Tibial artery (tissue), 4 donors: ENCODE measurements at regions not wholly inside any gene's neighbourhood (a gene's known extent, or its start where the extent isn't known, plus 50 kb on each side); places are given as distances from the start of the nearest gene placed in this dataset.
"Not testable (repeated sequence)": the region's sequence is repeated elsewhere in the genome, so short reads cannot be mapped to it uniquely, and the experiment has no call there.

ENCODE experiments used
- DNase-seq, 2 donors: peaks; one replicate each; pipeline ENCODE4 v3.0.0-alpha.2; 2019
- H3K27ac ChIP-seq, 2 donors: fragments of 200-600 bp; sonication (generic) in 1 of 2; 1 replicate in 1 of 2; 2 replicates in 1 of 2; pipeline ENCODE4 v1.5.1; 2018 to 2019; ENCODE audit warnings: mild to moderate bottlenecking in 1 of 2
- H3K27me3 ChIP-seq, 2 donors: fragments of 200-600 bp; sonication (generic) in 1 of 2; one replicate each; pipeline versions ENCODE4 v1.5.1 to v1.6.0; 2016 to 2019
- H3K36me3 ChIP-seq, 3 donors: fragments of 200-600 bp; sonication (generic) in 2 of 3; one replicate each; pipeline ENCODE4 v1.5.1; 2016 to 2019; ENCODE audit warnings: mild to moderate bottlenecking in 2 of 3
- H3K4me1 ChIP-seq, 4 donors: fragments of 200-600 bp; sonication (generic) in 2 of 4; 1 replicate in 3 of 4; 2 replicates in 1 of 4; pipeline ENCODE4 v1.5.1; 2016 to 2019
- H3K4me3 ChIP-seq, 2 donors: fragments of 200-600 bp; sonication (generic) in 1 of 2; 1 replicate in 1 of 2; 2 replicates in 1 of 2; pipeline ENCODE4 v1.5.1; 2018 to 2019; ENCODE audit warnings: mild to moderate bottlenecking in 2 of 2
- H3K9me3 ChIP-seq, 3 donors: fragments of 200-600 bp; sonication (generic) in 1 of 3; one replicate each; pipeline ENCODE4 v1.5.1; 2016 to 2019
- intact Hi-C: fragments of 100-400 bp; cut with DNase I; formaldehyde crosslinking; loops from one replicate; pipeline ENCODE4 v1.15.0; 2023; ENCODE audit warnings: low total_unique reads
- TF ChIP-seq, protein P1 (sequence below), 2 experiments: fragments of 200-600 bp in 1 of 2; fragments of 450-650 bp in 1 of 2; IDR thresholded peaks; one replicate each; pipeline ENCODE4 v1.5.1; 2017 to 2019; ENCODE audit warnings: antibody characterized with exemption in 2 of 2, mild to moderate bottlenecking in 1 of 2, moderate library complexity in 1 of 2

DNA sequence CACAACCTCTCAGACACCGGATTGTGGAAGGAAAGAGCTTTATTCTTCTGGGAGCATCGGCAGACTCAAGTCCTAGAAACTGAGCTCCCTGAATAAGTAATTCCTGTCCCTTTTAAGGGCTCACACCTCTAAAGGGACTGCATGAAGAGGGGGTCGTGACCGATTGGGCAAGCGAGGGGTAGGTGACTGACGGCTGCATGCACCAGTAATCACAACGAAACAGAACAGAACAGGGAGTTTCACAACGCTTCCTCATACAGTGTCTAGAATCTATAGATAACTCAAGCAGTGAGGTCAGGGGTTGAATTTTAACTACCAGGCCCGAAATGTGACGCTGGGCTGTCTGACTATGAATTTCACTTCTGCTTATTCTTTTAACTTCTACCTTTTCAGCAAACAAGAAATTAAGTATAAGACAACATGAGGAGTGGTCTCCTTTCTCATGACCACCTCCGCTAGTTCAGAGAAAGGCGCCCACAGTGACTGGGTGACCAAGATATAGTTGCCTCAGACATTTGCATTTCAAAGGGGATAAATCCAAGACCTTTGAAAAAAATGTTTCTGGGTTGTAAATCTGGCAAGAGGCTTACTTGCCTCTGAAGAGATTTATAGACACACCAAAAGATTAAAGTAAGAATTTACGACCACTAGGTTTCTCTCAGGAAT is 88.4 kb upstream of the ATF7IP2 start:
- Histone ChIP-seq H3K9me3 (peaks cover 0 to 7% (median under 1%) of the 10 kb centered on the region in 3 donors), H3K27me3 (no peaks in the 10 kb centered on the region), H3K27ac (no peak overlapping the region), H3K4me3 (no peak overlapping the region), H3K4me1 (no peaks in the 10 kb centered on the region), H3K36me3 (no peaks in the 10 kb centered on the region)
- TF ChIP-seq, protein P1, sequence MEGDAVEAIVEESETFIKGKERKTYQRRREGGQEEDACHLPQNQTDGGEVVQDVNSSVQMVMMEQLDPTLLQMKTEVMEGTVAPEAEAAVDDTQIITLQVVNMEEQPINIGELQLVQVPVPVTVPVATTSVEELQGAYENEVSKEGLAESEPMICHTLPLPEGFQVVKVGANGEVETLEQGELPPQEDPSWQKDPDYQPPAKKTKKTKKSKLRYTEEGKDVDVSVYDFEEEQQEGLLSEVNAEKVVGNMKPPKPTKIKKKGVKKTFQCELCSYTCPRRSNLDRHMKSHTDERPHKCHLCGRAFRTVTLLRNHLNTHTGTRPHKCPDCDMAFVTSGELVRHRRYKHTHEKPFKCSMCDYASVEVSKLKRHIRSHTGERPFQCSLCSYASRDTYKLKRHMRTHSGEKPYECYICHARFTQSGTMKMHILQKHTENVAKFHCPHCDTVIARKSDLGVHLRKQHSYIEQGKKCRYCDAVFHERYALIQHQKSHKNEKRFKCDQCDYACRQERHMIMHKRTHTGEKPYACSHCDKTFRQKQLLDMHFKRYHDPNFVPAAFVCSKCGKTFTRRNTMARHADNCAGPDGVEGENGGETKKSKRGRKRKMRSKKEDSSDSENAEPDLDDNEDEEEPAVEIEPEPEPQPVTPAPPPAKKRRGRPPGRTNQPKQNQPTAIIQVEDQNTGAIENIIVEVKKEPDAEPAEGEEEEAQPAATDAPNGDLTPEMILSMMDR (IDR thresholded peaks at IDR 0.05): no peak
- intact Hi-C loops: no loop called here
- no peak for DNase-seq

DNA sequence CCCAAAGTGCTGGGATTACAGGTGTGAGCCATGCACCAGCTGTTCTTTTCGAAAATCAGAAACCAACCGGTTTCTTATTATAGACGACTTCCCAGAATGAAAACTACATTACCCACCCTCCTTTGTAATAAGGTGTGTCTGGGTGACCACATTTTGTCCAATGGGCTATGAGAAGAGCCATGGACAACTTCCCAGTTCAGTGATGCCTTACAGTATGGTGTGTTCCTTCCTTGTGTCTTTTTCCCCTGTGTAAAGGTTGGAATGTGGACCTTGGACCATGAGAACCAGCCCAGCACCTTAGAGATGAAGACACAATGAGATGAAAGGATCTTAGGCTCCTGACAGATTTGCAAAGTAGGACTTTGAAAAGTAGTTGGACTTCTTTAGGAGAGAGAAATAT is 85.0 kb upstream of the ATF7IP2 start:
- intact Hi-C loops: no loop called here
- TF ChIP-seq, protein P1 (IDR thresholded peaks at IDR 0.05): no peak
- DNase-seq: no peak
- H3K27ac ChIP-seq: no peak overlapping the region
- H3K4me3 ChIP-seq: no peak overlapping the region
- H3K36me3 ChIP-seq: no peaks in the 10 kb centered on the region
- H3K9me3 ChIP-seq: no peaks in the 10 kb centered on the region
- H3K4me1 ChIP-seq: no peaks in the 10 kb centered on the region
- H3K27me3 ChIP-seq: no peaks in the 10 kb centered on the region

DNA sequence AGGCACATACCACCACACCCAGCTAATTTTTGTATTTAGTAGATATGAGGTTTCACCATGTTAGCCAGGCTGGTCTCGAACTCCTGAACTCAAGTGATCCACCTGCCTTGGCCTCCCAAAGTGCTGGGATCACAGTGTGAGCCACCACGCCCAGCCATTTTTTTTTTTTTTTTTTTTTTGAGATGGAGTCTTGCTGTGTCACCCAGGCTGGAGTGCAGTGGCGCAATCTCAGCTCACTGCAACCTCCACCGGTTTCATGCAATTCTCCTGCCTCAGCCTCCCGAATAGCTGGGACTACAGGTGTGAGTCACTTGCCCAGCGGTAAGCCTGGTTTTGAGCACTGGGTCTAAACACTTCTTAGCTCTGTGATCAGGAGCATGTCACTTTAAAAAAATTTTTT is 84.3 kb upstream of the ATF7IP2 start:
- H3K36me3 ChIP-seq, DNase-seq, H3K4me3 ChIP-seq, H3K27me3 ChIP-seq, H3K9me3 ChIP-seq, H3K27ac ChIP-seq, H3K4me1 ChIP-seq, intact Hi-C loops: not testable (repeated sequence)

DNA sequence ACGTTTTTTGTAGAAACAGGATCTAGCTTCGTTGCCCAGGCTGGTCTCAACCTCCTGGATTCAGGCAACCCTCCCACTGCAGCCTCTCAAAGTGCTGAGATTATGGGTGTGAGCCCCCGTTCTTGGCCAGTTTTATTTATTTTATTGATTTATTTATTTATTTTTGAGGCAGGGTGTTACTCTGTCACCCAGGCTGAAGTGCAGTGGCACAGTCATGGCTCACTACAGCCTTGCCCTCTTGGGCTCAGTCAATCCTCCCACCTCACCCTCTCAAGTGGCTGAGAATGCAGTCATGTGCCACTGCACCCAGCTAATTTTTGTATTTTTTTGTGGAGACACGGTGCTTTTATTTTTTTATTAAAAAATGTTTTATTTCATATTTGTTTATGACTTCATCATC is 79.9 kb upstream of the ATF7IP2 start:
- intact Hi-C loops: no loop called here
- Histone ChIP-seq H3K9me3 (no peaks in the 10 kb centered on the region), H3K4me1 (no peaks in the 10 kb centered on the region), H3K27me3 (no peaks in the 10 kb centered on the region), H3K27ac (no peak overlapping the region), H3K36me3 (no peaks in the 10 kb centered on the region), H3K4me3 (no peak overlapping the region)
- DNase-seq: no peak
- TF ChIP-seq, protein P1 (IDR thresholded peaks at IDR 0.05): no peak

DNA sequence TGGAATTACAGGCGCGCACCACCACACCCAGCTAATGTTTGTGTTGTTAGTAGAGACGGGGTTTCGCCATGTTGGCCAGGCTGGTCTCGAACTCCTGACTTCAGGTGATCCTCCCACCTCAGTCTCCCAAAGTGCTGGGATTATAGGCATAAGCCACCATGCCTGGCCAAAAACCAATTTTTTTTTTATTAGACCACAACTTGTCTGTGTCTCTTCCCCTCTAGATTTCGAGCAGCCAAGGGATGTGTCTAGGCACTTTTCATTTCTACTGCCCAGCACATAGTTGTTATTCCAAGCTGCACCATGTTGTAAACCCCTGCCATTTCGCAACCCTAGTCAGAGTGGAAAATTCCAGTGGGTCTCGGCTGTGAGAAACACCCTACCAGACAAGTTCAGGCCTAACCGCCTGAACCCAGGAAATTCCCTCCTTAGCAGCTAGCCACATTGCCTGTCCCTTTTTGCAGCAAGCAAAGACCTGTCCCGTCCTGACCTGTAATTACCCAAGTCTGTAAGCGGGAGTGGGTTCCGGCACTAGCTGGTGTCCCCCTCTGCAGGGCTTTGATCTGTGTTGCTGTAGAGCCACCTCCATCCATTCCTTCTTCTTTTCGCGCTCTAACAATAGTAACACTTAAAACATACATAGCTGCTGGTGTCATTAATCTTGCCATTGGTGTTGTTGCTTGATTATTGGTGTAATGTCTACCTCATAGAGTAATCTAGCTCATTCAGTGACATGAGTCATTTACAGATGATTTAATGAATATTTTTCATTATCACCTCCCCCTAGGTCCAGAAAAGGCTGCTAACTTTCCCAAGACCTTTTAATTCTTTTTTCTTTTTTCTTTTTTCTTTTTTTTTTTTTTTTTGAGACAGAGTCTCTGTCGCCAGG is 77.3 kb upstream of the ATF7IP2 start:
- no peaks in the 10 kb centered on the region for H3K9me3 ChIP-seq
- DNase-seq: no peak
- H3K4me3 ChIP-seq: no peak overlapping the region
- H3K36me3 ChIP-seq: no peaks in the 10 kb centered on the region
- intact Hi-C loops: no loop called here
- H3K27me3 ChIP-seq: no peaks in the 10 kb centered on the region
- no peak overlapping the region for H3K27ac ChIP-seq
- no peaks in the 10 kb centered on the region for H3K4me1 ChIP-seq
- TF ChIP-seq, protein P1 (IDR thresholded peaks at IDR 0.05): no peak

DNA sequence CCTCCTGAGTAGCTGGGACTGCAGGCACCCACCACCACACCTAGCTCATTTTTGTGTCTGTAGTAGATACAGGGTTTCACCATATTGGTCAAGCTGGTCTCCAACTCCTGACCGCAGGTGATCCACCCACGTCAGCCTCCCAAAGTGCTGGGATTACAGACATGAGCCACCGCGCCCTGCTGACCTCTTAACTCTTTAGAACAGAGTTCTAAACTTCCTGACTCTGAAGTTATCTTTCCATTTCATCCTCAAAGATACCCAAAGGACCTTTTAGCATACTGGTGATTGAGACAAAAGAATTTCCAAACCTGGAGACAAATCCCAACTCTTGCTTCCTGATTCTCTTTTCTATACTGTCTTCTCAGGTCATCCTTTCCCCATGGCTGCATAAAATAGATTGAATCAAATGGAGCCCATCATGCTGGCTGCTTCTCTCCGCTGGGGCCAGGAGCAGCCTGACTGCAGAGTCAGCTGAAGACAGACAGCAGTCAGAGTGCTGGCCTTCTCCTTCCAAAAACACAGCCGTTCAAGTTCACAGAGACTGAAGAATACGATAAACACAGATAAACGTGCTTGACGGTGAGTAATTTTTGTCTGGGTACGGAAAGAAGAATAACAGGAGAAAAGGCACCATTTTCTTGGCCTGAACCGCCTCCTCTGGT is 76.5 kb upstream of the ATF7IP2 start:
- no peak overlapping the region for H3K27ac ChIP-seq
- TF ChIP-seq, protein P1 (IDR thresholded peaks at IDR 0.05): no peak
- intact Hi-C loops: no loop called here
- no peaks in the 10 kb centered on the region for H3K36me3 ChIP-seq
- DNase-seq: no peak
- no peaks in the 10 kb centered on the region for H3K4me1 ChIP-seq
- H3K9me3 ChIP-seq: no peaks in the 10 kb centered on the region
- H3K4me3 ChIP-seq: no peak overlapping the region
- no peaks in the 10 kb centered on the region for H3K27me3 ChIP-seq
